HCT116 (cell line): ENCODE measurements at regions not wholly inside any gene's neighbourhood (a gene's known extent, or its start where the extent isn't known, plus 50 kb on each side); places are given as distances from the start of the nearest gene placed in this dataset.

Experiments used
- ATAC-seq: fragments of 200-7000 bp; cut with Tn5 transposase; 2 replicates; pipeline ENCODE4 v1.9.1; 2020; ENCODE audit warnings: mild to moderate bottlenecking, moderate library complexity
- BruUV-seq: library from RNA; stranded (reverse); fragments of 400-500 nt; replicated peaks from 2 replicates; lab custom pipeline; 2021; lab: Mats Ljungman, UMichigan
- CTCF ChIA-PET: fragments of 300-600 bp; sonication (Branson Sonifier 250); formaldehyde crosslinking; loops from one replicate; lab custom pipeline; 2021; ENCODE audit warnings: antibody characterized with exemption; lab: Charles Lee
- POLR2A ChIA-PET: fragments of 300-600, 350-600 bp; sonication (Branson Sonifier 250); formaldehyde crosslinking; loops from one replicate; lab custom pipeline; 2021; ENCODE audit warnings: antibody characterized with exemption; lab: Charles Lee
- RAD21 ChIA-PET, 2 experiments: fragments of 300-600 bp; sonication (Branson Sonifier 250); formaldehyde crosslinking; loops; one replicate each; lab custom pipeline; 2023; ENCODE audit warnings: low total read pairs in 2 of 2; ENCODE audit not compliant: uncharacterized antibody in 2 of 2, unreplicated experiment in 2 of 2, low non-redundant PET in 1 of 2; lab: Charles Lee
- DNase-seq: peaks from one replicate; pipeline ENCODE4 v3.0.0-alpha.2; 2010; ENCODE audit warnings: low read depth, low spot score
- H2AFZ ChIP-seq: fragments of 200-600 bp; shearing (Covaris generic), sonication (generic); 2 replicates; pipeline ENCODE4 v1.6.1; 2017; ENCODE audit warnings: low read depth, mixed run types, mixed read lengths, antibody characterized with exemption, low read length; ENCODE audit not compliant: poor library complexity, severe bottlenecking
- H3K27ac ChIP-seq: 2 replicates; pipeline ENCODE4 v1.5.1; 2012; ENCODE audit warnings: low read depth, low read length
- H3K27me3 ChIP-seq: fragments of 200-600 bp; sonication (generic); 2 replicates; pipeline ENCODE4 v1.6.1; 2016; ENCODE audit warnings: mixed run types, low read length, mixed read lengths; ENCODE audit not compliant: insufficient read depth
- H3K36me3 ChIP-seq, 2 experiments: fragments of 200-500 bp in 1 of 2; fragments of 200-600 bp in 1 of 2; sonication (Bioruptor generic) in 1 of 2; sonication (generic) in 1 of 2; 2 replicates each; pipeline versions ENCODE4 v1.5.1 to v1.6.1; 2014 to 2016; ENCODE audit warnings: low read length in 2 of 2, inconsistent platforms in 1 of 2, mixed read lengths in 1 of 2, mixed run types in 1 of 2; ENCODE audit not compliant: insufficient read depth in 2 of 2, control insufficient read depth in 1 of 2
- H3K4me1 ChIP-seq, 2 experiments: fragments of 200-600 bp in 1 of 2; sonication (generic) in 1 of 2; 2 replicates each; pipeline versions ENCODE4 v1.5.1 to v1.6.1; 2012 to 2017; ENCODE audit warnings: low read length in 2 of 2, inconsistent platforms in 1 of 2, mild to moderate bottlenecking in 1 of 2, mixed read lengths in 1 of 2, mixed run types in 1 of 2, moderate library complexity in 1 of 2; ENCODE audit not compliant: insufficient read depth in 2 of 2, control insufficient read depth in 1 of 2
- H3K4me2 ChIP-seq: fragments of 200-600 bp; sonication (generic); 2 replicates; pipeline ENCODE4 v1.6.1; 2017; ENCODE audit warnings: mixed run types, low read length, mixed read lengths
- H3K4me3 ChIP-seq, 2 experiments: fragments of 200-600 bp in 1 of 2; sonication (generic) in 1 of 2; replicated peaks in 1 of 2; 2 replicates each; pipeline ENCODE4 v1.5.1; 2011 to 2016; ENCODE audit warnings: low read length in 2 of 2, control low read depth in 1 of 2, low read depth in 1 of 2, mild to moderate bottlenecking in 1 of 2, mixed read lengths in 1 of 2, mixed run types in 1 of 2
- H3K79me2 ChIP-seq: fragments of 200-600 bp; sonication (generic); 2 replicates; pipeline ENCODE4 v1.6.1; 2017; ENCODE audit warnings: mild to moderate bottlenecking, mixed run types, low read length, moderate library complexity, mixed read lengths; ENCODE audit not compliant: insufficient read depth
- H3K9ac ChIP-seq: fragments of 200-600 bp; sonication (generic); 2 replicates; pipeline ENCODE4 v1.6.1; 2016; ENCODE audit warnings: low read length, mixed read lengths
- H3K9me2 ChIP-seq: fragments of 200-600 bp; sonication (generic), shearing (Covaris generic); 2 replicates; pipeline ENCODE4 v1.6.1; 2017; ENCODE audit warnings: mixed run types, mild to moderate bottlenecking, moderate library complexity; ENCODE audit not compliant: insufficient read depth
- H3K9me3 ChIP-seq, 2 experiments: fragments of 200-500 bp in 1 of 2; fragments of 200-600 bp in 1 of 2; sonication (Bioruptor generic) in 1 of 2; sonication (generic) in 1 of 2; 2 replicates each; pipeline ENCODE4 v1.6.1; 2014 to 2017; ENCODE audit warnings: low read length in 2 of 2, mixed read lengths in 2 of 2, inconsistent platforms in 1 of 2, low read depth in 1 of 2, mild to moderate bottlenecking in 1 of 2, mixed run types in 1 of 2, moderate library complexity in 1 of 2; ENCODE audit not compliant: control insufficient read depth in 1 of 2, insufficient read depth in 1 of 2
- H4K20me1 ChIP-seq: fragments of 200-600 bp; sonication (generic), shearing (Covaris generic); 2 replicates; pipeline ENCODE4 v1.6.1; 2017; ENCODE audit warnings: mixed run types, mild to moderate bottlenecking, moderate library complexity; ENCODE audit not compliant: insufficient read depth
- CBX3 ChIP-seq: IDR thresholded peaks from 2 replicates; pipeline ENCODE4 v1.6.1; 2012; ENCODE audit warnings: low read depth
- CEBPB ChIP-seq: IDR thresholded peaks from 2 replicates; pipeline ENCODE4 v1.6.1; 2012; ENCODE audit warnings: low read depth
- CTCF ChIP-seq, 3 experiments: fragments of 200-600 bp in 1 of 3; sonication (generic) in 1 of 3; IDR thresholded peaks in 2 of 3; conservative IDR thresholded peaks in 1 of 3; 2 replicates each; pipeline ENCODE4 v1.5.1; 2012 to 2017; ENCODE audit warnings: low read depth in 2 of 3, low read length in 2 of 3, antibody characterized with exemption in 1 of 3, borderline replicate concordance in 1 of 3, control low read depth in 1 of 3, mild to moderate bottlenecking in 1 of 3, mixed read lengths in 1 of 3, mixed run types in 1 of 3, moderate library complexity in 1 of 3; ENCODE audit not compliant: insufficient read depth in 1 of 3
- ELF1 ChIP-seq: IDR thresholded peaks from 2 replicates; pipeline ENCODE4 v1.6.1; 2012; ENCODE audit warnings: low read depth, borderline replicate concordance
- EZH2 ChIP-seq: fragments of 200-600 bp; sonication (generic); IDR thresholded peaks from 2 replicates; pipeline ENCODE4 v1.6.1; 2017; ENCODE audit warnings: antibody characterized with exemption, mixed run types
- FOSL1 ChIP-seq: IDR thresholded peaks from 2 replicates; pipeline ENCODE4 v1.6.1; 2012; ENCODE audit warnings: low read depth
- POLR2AphosphoS5 ChIP-seq: IDR thresholded peaks from 2 replicates; pipeline ENCODE4 v1.6.1; 2011; ENCODE audit warnings: mild to moderate bottlenecking, low read depth, low read length, moderate library complexity
- RAD21 ChIP-seq: IDR thresholded peaks from 2 replicates; pipeline ENCODE4 v1.6.1; 2012; ENCODE audit warnings: low read depth, mild to moderate bottlenecking
- SP1 ChIP-seq: IDR thresholded peaks from 2 replicates; pipeline ENCODE4 v1.6.1; 2012; ENCODE audit warnings: low read depth
- TCF7L2 ChIP-seq: IDR thresholded peaks from 2 replicates; pipeline ENCODE4 v1.7.0; 2011; ENCODE audit warnings: borderline replicate concordance, inconsistent platforms; ENCODE audit not compliant: insufficient read depth, insufficient read length; ENCODE audit errors: extremely low read depth
- YY1 ChIP-seq: IDR thresholded peaks from 2 replicates; pipeline ENCODE4 v1.6.1; 2011; ENCODE audit warnings: low read length, low read depth, moderate library complexity, mild to moderate bottlenecking; ENCODE audit not compliant: insufficient replicate concordance; ENCODE audit errors: extremely low read depth
- ZBTB33 ChIP-seq: IDR thresholded peaks from 2 replicates; pipeline ENCODE4 v1.6.1; 2011; ENCODE audit warnings: mild to moderate bottlenecking, low read length, moderate library complexity; ENCODE audit not compliant: insufficient replicate concordance; ENCODE audit errors: extremely low read depth
- intact Hi-C: fragments of 100-400 bp; cut with micrococcal nuclease; formaldehyde crosslinking; loops from 2 replicates; pipeline ENCODE4 v1.10.0; 2022

- Histone ChIP-seq H3K4me1 (no peaks in the 10 kb centered on the region), H3K27ac (no peak overlapping the region), H3K9me3 (no peaks in the 10 kb centered on the region), H3K27me3 (peaks cover 9% of the 10 kb centered on the region; the same call in 1 of the 2 replicates), H3K4me3 (no peak overlapping the region), H3K9ac (no peak overlapping the region)
- no TSS peak for BruUV-seq
- DNase-seq = peak; percentile 24
- intact Hi-C loops = loop anchor here (1.0 to 10.0 kb wide), 5 partner anchors 368 to 1948 kb away; no protein-coding TSS in a partner anchor
- TF ChIP-seq RAD21 (peak; percentile 82), CBX3 (no peak), CTCF (IDR thresholded peaks at IDR 0.05 in 2 of 3, conservative IDR thresholded peaks at IDR 0.05 in 1 of 3; ENCODE audit: borderline replicate concordance in 1 of 3, insufficient read depth in 1 of 3, low read depth in 2 of 3, low read length in 2 of 3) (peak; percentile 57 to 87 (median 68); a peak in 5 of 6 replicates), SP1 (no peak), TCF7L2 (no peak)
- TF ChIP-seq, all 23 proteins: peak for 2
- H3K79me2 ChIP-seq = no peaks in the 10 kb centered on the region
- ATAC-seq = peak; percentile 72
- H3K36me3 ChIP-seq = no peaks in the 10 kb centered on the region
- no peaks in the 10 kb centered on the region for H3K9me2 ChIP-seq
- no peak overlapping the region for H3K4me2 ChIP-seq
- ChIA-PET CTCF (no interaction called here), RAD21 (no interaction called here), POLR2A (no interaction called here)
- no peaks in the 10 kb centered on the region for H4K20me1 ChIP-seq
- no peak overlapping the region for H2AFZ ChIP-seq
These were observed 265.3 kb upstream of the PKDCC start for GRCh38 chr2:41782306-41783158.

GRCh38 chr2:41784496-41784895 lies 263.3 kb upstream of the PKDCC start:
- intact Hi-C loops = loop anchor here (10.0 kb wide), 1 partner anchor 1950 kb away; no protein-coding TSS in a partner anchor
- Histone ChIP-seq H3K9me3 (no peaks in the 10 kb centered on the region), H3K79me2 (no peaks in the 10 kb centered on the region), H3K4me2 (no peak overlapping the region), H3K4me3 (no peak overlapping the region), H3K4me1 (no peaks in the 10 kb centered on the region), H3K9ac (no peak overlapping the region), H4K20me1 (no peaks in the 10 kb centered on the region), H3K27me3 (peaks cover 4% of the 10 kb centered on the region; the same call in 1 of the 2 replicates), H3K27ac (no peak overlapping the region), H3K9me2 (no peaks in the 10 kb centered on the region), H3K36me3 (no peaks in the 10 kb centered on the region), H2AFZ (no peak overlapping the region)
- ChIA-PET RAD21 (no interaction called here), CTCF (no interaction called here), POLR2A (no interaction called here)
- no peak for DNase-seq
- peak; percentile 40 for ATAC-seq
- no TSS peak for BruUV-seq
- TF ChIP-seq RAD21 (no peak), POLR2AphosphoS5 (no peak), ELF1 (no peak), ZBTB33 (no peak), CBX3 (no peak), CEBPB (no peak), EZH2 (no peak), YY1 (no peak), FOSL1 (no peak), SP1 (no peak)
